Mesothelial cell of epicardium (in vitro differentiated cells): ENCODE measurements at regions not wholly inside any gene's neighbourhood (a gene's known extent, or its start where the extent isn't known, plus 50 kb on each side); places are given as distances from the start of the nearest gene placed in this dataset.

ENCODE experiments used
- DNase-seq, 2 experiments: peaks; one replicate each; pipeline ENCODE4 v3.0.0; 2021; ENCODE audit warnings: low spot score in 2 of 2; ENCODE audit not compliant: unreplicated experiment in 2 of 2
- H3K27ac Mint-ChIP-seq: 2 replicates; pipeline ENCODE4 v1.8.0; 2021; ENCODE audit warnings: mixed read lengths
- H3K27me3 Mint-ChIP-seq: 2 replicates; pipeline ENCODE4 v1.8.0; 2021; ENCODE audit warnings: low read depth, mixed read lengths
- H3K36me3 Mint-ChIP-seq: 2 replicates; pipeline ENCODE4 v1.8.0; 2021; ENCODE audit warnings: mixed read lengths
- H3K4me1 Mint-ChIP-seq: 2 replicates; pipeline ENCODE4 v1.8.0; 2021; ENCODE audit warnings: mixed read lengths
- H3K4me3 Mint-ChIP-seq: 2 replicates; pipeline ENCODE4 v1.8.0; 2021; ENCODE audit warnings: mild to moderate bottlenecking, moderate library complexity, mixed read lengths
- H3K9me3 Mint-ChIP-seq: 2 replicates; pipeline ENCODE4 v1.8.0; 2021; ENCODE audit warnings: mixed read lengths
- TF ChIP-seq, protein P1 (sequence below): fragments of 200-600 bp; sonication (generic); IDR thresholded peaks from one replicate; pipeline ENCODE4 v1.5.0; 2021; ENCODE audit warnings: antibody characterized with exemption; ENCODE audit not compliant: unreplicated experiment

DNA sequence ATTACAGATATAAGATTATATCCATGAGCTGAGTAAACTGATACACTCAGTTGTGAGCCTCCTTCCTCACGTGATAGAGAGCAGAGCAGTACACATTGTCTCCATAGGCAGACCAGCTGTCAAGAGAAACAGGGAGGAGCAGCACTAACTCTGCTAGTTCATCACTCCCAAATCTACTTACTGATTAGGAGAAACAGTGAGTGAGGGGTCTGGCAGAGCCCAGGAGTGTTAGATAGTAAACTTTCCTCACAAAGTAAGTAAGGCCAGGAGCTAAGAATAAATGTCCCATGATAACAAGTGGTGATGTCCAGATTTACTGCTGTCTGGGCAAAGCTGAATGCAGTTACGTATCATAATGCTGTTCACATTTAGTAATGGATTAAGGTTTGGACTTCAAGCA, 168.6 kb upstream of the KCNK2 start:
- H3K4me3 Mint-ChIP-seq = no peak overlapping the region
- no peak for DNase-seq
- H3K27me3 Mint-ChIP-seq = peaks cover 19% of the 10 kb centered on the region
- H3K9me3 Mint-ChIP-seq = no peaks in the 10 kb centered on the region
- H3K36me3 Mint-ChIP-seq = no peaks in the 10 kb centered on the region
- no peak overlapping the region for H3K27ac Mint-ChIP-seq
- no peaks in the 10 kb centered on the region for H3K4me1 Mint-ChIP-seq
- TF ChIP-seq, protein P1, sequence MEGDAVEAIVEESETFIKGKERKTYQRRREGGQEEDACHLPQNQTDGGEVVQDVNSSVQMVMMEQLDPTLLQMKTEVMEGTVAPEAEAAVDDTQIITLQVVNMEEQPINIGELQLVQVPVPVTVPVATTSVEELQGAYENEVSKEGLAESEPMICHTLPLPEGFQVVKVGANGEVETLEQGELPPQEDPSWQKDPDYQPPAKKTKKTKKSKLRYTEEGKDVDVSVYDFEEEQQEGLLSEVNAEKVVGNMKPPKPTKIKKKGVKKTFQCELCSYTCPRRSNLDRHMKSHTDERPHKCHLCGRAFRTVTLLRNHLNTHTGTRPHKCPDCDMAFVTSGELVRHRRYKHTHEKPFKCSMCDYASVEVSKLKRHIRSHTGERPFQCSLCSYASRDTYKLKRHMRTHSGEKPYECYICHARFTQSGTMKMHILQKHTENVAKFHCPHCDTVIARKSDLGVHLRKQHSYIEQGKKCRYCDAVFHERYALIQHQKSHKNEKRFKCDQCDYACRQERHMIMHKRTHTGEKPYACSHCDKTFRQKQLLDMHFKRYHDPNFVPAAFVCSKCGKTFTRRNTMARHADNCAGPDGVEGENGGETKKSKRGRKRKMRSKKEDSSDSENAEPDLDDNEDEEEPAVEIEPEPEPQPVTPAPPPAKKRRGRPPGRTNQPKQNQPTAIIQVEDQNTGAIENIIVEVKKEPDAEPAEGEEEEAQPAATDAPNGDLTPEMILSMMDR = no peak

DNA sequence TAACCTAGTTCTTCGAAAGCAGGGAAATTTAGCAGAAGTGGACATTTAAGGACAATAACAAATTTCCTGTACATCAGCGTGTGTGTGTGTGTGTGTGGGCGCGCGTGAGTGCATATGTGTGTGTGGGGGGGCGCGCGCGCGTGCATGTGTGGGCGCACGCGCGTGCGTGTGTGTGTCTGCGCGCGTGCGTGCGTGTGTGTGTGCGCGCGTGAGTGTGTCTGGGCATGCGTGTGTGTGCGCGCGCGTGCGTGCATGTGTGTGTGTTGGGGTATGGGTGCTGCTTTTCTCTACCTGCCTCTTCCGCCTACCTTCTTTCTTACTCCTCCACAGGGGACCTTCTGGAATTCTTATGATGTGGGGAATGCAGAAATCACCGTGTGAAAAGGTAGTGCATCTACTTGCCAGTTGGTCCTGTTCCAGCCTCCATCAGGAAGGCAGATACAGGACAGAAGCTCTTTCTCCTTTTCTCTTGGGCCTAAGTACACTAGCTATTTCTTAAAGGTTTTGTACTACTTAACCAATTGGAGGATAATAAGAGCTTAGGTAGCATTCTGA, 165.4 kb upstream of the KCNK2 start:
- DNase-seq = no peak
- H3K9me3 Mint-ChIP-seq = no peaks in the 10 kb centered on the region
- no peak overlapping the region for H3K27ac Mint-ChIP-seq
- no peaks in the 10 kb centered on the region for H3K36me3 Mint-ChIP-seq
- no peaks in the 10 kb centered on the region for H3K4me1 Mint-ChIP-seq
- H3K27me3 Mint-ChIP-seq = peaks cover 12% of the 10 kb centered on the region
- TF ChIP-seq, protein P1 = no peak
- H3K4me3 Mint-ChIP-seq = no peak overlapping the region

DNA sequence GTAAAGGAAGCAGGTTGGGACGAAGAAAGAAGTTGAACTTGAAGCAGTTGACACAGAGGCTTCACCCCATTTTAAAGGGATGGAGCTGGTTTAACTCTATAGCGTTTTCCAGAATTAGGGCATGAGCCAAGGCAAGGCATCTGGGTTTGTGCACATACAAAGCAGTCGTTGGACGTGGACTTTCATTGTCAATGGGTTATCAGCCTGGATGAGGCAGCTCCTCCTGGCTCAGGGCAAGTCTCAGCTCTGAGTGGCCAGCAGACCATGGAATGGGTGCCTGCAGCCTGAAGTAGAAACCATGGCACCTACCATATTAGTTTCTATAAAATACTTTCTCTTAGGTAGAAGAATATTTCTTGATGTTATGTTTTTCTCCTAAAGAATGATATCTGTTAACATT, 163.8 kb upstream of the KCNK2 start:
- Mint-ChIP-seq H3K27me3 (peaks cover 12% of the 10 kb centered on the region), H3K4me1 (peaks cover 5% of the 10 kb centered on the region), H3K27ac (no peak overlapping the region), H3K9me3 (no peaks in the 10 kb centered on the region), H3K36me3 (no peaks in the 10 kb centered on the region), H3K4me3 (no peak overlapping the region)
- TF ChIP-seq, protein P1 = no peak
- DNase-seq = no peak

DNA sequence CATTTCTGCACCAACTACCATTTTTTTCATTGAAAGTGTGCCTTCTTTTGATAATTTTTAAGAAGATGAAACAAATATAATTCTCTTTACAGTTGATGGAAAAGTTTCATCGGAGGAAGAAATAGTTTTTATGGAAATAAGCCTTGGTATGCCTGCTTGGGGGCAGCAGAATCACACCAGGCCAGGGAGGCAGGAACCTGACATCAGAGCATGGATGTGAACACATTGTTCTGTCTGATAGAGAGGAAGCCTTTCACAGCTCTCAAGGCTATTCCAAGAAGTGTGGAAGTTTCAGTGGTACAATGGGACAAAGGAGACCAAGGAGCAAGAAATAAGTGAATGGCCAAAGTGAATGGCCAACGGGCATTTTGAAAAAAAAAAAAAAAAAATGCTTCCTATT, 162.2 kb upstream of the KCNK2 start:
- no peaks in the 10 kb centered on the region for H3K36me3 Mint-ChIP-seq
- H3K4me1 Mint-ChIP-seq = peaks cover 5% of the 10 kb centered on the region
- TF ChIP-seq, protein P1 = no peak
- DNase-seq = no peak
- no peaks in the 10 kb centered on the region for H3K9me3 Mint-ChIP-seq
- H3K27ac Mint-ChIP-seq = no peak overlapping the region
- H3K4me3 Mint-ChIP-seq = no peak overlapping the region
- peaks cover 12% of the 10 kb centered on the region for H3K27me3 Mint-ChIP-seq

DNA sequence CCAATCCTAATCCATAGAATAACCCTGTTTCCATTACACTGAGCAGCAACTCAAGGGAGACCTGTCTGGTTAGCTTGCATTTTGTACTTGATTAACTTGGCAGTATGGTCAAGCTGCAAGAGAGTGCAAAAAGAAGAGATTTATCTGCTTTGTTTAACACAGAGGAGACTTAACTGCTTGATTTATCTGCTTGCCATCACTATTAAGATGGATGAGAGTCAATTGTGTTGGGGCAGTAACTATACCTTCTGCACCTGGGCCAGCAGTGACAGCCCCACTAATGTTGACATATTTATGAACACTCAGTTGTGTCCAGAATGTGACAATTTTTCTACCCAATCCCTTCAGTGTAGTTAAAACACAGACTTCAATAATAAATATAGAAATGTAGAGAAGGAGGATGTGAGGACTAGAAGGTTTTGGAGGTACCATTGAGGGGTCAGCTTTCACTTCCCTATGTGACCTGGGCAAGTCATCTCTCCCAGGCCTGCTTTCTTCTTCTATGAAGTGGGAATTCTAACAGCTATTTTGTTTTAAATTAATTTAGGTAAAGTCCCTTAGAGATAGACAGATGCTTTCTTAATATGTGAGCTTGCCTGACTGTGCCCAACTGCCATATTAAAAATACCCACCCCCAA, 159.1 kb upstream of the KCNK2 start:
- Mint-ChIP-seq H3K36me3 (no peaks in the 10 kb centered on the region), H3K27me3 (peaks cover 4% of the 10 kb centered on the region), H3K4me3 (no peak overlapping the region), H3K27ac (no peak overlapping the region), H3K9me3 (no peaks in the 10 kb centered on the region), H3K4me1 (peaks cover 5% of the 10 kb centered on the region)
- TF ChIP-seq, protein P1 = no peak
- no peak for DNase-seq
